OCI-LY7 (cell line): ENCODE measurements at regions not wholly inside any gene's neighbourhood (a gene's known extent, or its start where the extent isn't known, plus 50 kb on each side); places are given as distances from the start of the nearest gene placed in this dataset.

Experiments used
- BruUV-seq: library from RNA; stranded (reverse); fragments of 400-500 nt; replicated peaks from 2 replicates; lab custom pipeline; 2021; lab: Mats Ljungman, UMichigan
- CTCF ChIA-PET: fragments of 300-600 bp; sonication (Branson Sonifier 250); formaldehyde crosslinking; loops from one replicate; lab custom pipeline; 2022; ENCODE audit warnings: antibody characterized with exemption; ENCODE audit not compliant: unreplicated experiment; lab: Charles Lee
- POLR2A ChIA-PET: fragments of 300-600 bp; sonication (Branson Sonifier 250); formaldehyde crosslinking; loops from one replicate; lab custom pipeline; 2022; ENCODE audit warnings: antibody characterized with exemption; lab: Charles Lee
- DNase-seq: peaks from one replicate; pipeline ENCODE4 v3.0.0-alpha.2; 2015; ENCODE audit warnings: low spot score
- H2AFZ ChIP-seq: fragments of 200-600 bp; sonication (generic), shearing (Covaris generic); 2 replicates; pipeline ENCODE4 v1.6.1; 2014; ENCODE audit warnings: mild to moderate bottlenecking, antibody characterized with exemption, low read length, moderate library complexity
- H3K27ac ChIP-seq: fragments of 200-600 bp; sonication (generic); 2 replicates; pipeline ENCODE4 v1.5.1; 2014; ENCODE audit warnings: mixed run types, low read depth, mild to moderate bottlenecking, moderate library complexity, low read length, inconsistent platforms; ENCODE audit not compliant: poor library complexity, severe bottlenecking
- H3K36me3 ChIP-seq: fragments of 200-600 bp; sonication (generic); 2 replicates; pipeline ENCODE4 v1.6.1; 2014; ENCODE audit warnings: mild to moderate bottlenecking, antibody characterized with exemption, low read length, moderate library complexity, mixed read lengths; ENCODE audit not compliant: insufficient read depth
- H3K4me1 ChIP-seq: fragments of 200-600 bp; sonication (generic); 2 replicates; pipeline ENCODE4 v1.5.1; 2014; ENCODE audit warnings: mild to moderate bottlenecking, low read length; ENCODE audit not compliant: insufficient read depth, poor library complexity, severe bottlenecking
- H3K4me2 ChIP-seq: fragments of 200-600 bp; sonication (generic); 2 replicates; pipeline ENCODE4 v1.6.1; 2014; ENCODE audit warnings: mild to moderate bottlenecking, low read length
- H3K4me3 ChIP-seq: fragments of 200-600 bp; sonication (generic); 2 replicates; pipeline ENCODE4 v1.5.1; 2014; ENCODE audit warnings: mild to moderate bottlenecking, low read depth, low read length; ENCODE audit not compliant: poor library complexity, severe bottlenecking
- H3K79me2 ChIP-seq: fragments of 200-600 bp; sonication (generic); 2 replicates; pipeline ENCODE4 v1.6.1; 2016; ENCODE audit warnings: low read depth, mild to moderate bottlenecking, low read length, moderate library complexity, mixed read lengths; ENCODE audit not compliant: insufficient read depth
- H3K9me2 ChIP-seq: fragments of 200-600 bp; sonication (generic); 2 replicates; pipeline ENCODE4 v1.6.1; 2016; ENCODE audit warnings: mild to moderate bottlenecking, low read length, mixed read lengths; ENCODE audit not compliant: insufficient read depth
- H3K9me3 ChIP-seq: fragments of 200-600 bp; sonication (generic); 2 replicates; pipeline ENCODE4 v1.6.1; 2014; ENCODE audit warnings: mild to moderate bottlenecking, mixed run types, low read length, mixed read lengths
- H4K20me1 ChIP-seq: fragments of 200-600 bp; sonication (generic); 2 replicates; pipeline ENCODE4 v1.6.1; 2014; ENCODE audit warnings: mild to moderate bottlenecking, antibody characterized with exemption, low read length, moderate library complexity, mixed read lengths; ENCODE audit not compliant: insufficient read depth
- EZH2phosphoT487 ChIP-seq: fragments of 200-600 bp; sonication (generic); IDR thresholded peaks from 2 replicates; pipeline ENCODE4 v1.6.1; 2018; ENCODE audit warnings: low read depth, borderline replicate concordance, mild to moderate bottlenecking, mixed run types, antibody characterized with exemption, low read length, moderate library complexity, mixed read lengths
- intact Hi-C: fragments of 100-400 bp; cut with micrococcal nuclease; formaldehyde crosslinking; loops from one replicate; pipeline ENCODE4 v1.10.0; 2022; ENCODE audit not compliant: unreplicated experiment
- TF ChIP-seq, protein P1 (sequence below): fragments of 200-600 bp; sonication (generic); conservative IDR thresholded peaks from 2 replicates; pipeline ENCODE4 v1.5.1; 2014; ENCODE audit warnings: mild to moderate bottlenecking, antibody characterized with exemption, low read length, moderate library complexity, mixed read lengths

- no peaks in the 10 kb centered on the region for H3K9me3 ChIP-seq
- intact Hi-C loops: no loop called here
- BruUV-seq: no TSS peak
- no peaks in the 10 kb centered on the region for H3K36me3 ChIP-seq
- no peaks in the 10 kb centered on the region for H3K9me2 ChIP-seq
- no peaks in the 10 kb centered on the region for H3K79me2 ChIP-seq
- no peak overlapping the region for H3K27ac ChIP-seq
- POLR2A ChIA-PET: interaction anchor here (0.6 kb wide), 2 partner anchors 8 to 16 kb away, joined by 3 to 4 read pairs; no protein-coding TSS in a partner anchor
- DNase-seq: no peak
- H4K20me1 ChIP-seq: no peaks in the 10 kb centered on the region
- H3K4me2 ChIP-seq: no peak overlapping the region
- H3K4me1 ChIP-seq: no peaks in the 10 kb centered on the region
- H2AFZ ChIP-seq: no peak overlapping the region
- H3K4me3 ChIP-seq: no peak overlapping the region
- CTCF ChIA-PET: no interaction called here
- no peak for TF ChIP-seq EZH2phosphoT487
- TF ChIP-seq, protein P1, sequence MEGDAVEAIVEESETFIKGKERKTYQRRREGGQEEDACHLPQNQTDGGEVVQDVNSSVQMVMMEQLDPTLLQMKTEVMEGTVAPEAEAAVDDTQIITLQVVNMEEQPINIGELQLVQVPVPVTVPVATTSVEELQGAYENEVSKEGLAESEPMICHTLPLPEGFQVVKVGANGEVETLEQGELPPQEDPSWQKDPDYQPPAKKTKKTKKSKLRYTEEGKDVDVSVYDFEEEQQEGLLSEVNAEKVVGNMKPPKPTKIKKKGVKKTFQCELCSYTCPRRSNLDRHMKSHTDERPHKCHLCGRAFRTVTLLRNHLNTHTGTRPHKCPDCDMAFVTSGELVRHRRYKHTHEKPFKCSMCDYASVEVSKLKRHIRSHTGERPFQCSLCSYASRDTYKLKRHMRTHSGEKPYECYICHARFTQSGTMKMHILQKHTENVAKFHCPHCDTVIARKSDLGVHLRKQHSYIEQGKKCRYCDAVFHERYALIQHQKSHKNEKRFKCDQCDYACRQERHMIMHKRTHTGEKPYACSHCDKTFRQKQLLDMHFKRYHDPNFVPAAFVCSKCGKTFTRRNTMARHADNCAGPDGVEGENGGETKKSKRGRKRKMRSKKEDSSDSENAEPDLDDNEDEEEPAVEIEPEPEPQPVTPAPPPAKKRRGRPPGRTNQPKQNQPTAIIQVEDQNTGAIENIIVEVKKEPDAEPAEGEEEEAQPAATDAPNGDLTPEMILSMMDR: no peak
Observed at GRCh38 chr16:52963855-52964242, 88.8 kb downstream of the CHD9NB start.

GRCh38 chr16:52963212-52963854 lies 89.4 kb downstream of the CHD9NB start:
- H3K79me2 ChIP-seq: no peaks in the 10 kb centered on the region
- no TSS peak for BruUV-seq
- no peaks in the 10 kb centered on the region for H3K9me2 ChIP-seq
- no peak for DNase-seq
- TF ChIP-seq, protein P1: no peak
- TF ChIP-seq EZH2phosphoT487: no peak
- H3K36me3 ChIP-seq: no peaks in the 10 kb centered on the region
- no peaks in the 10 kb centered on the region for H4K20me1 ChIP-seq
- H3K4me2 ChIP-seq: no peak overlapping the region
- no peaks in the 10 kb centered on the region for H3K9me3 ChIP-seq
- H3K4me1 ChIP-seq: no peaks in the 10 kb centered on the region
- intact Hi-C loops: no loop called here
- ChIA-PET CTCF (no interaction called here), POLR2A (interaction anchor here (0.6 kb wide), 2 partner anchors 8 to 15 kb away, joined by 3 to 4 read pairs; no protein-coding TSS in a partner anchor)
- no peak overlapping the region for H3K27ac ChIP-seq
- H3K4me3 ChIP-seq: no peak overlapping the region
- H2AFZ ChIP-seq: no peak overlapping the region

GRCh38 chr16:52958951-52959350 lies 93.7 kb downstream of the CHD9NB start:
- Histone ChIP-seq H3K4me2 (no peak overlapping the region), H4K20me1 (no peaks in the 10 kb centered on the region), H3K4me1 (no peaks in the 10 kb centered on the region), H3K9me2 (no peaks in the 10 kb centered on the region), H2AFZ (no peak overlapping the region), H3K9me3 (no peaks in the 10 kb centered on the region), H3K27ac (no peak overlapping the region), H3K36me3 (no peaks in the 10 kb centered on the region), H3K4me3 (no peak overlapping the region), H3K79me2 (no peaks in the 10 kb centered on the region)
- intact Hi-C loops: no loop called here
- BruUV-seq: no TSS peak
- ChIA-PET CTCF (no interaction called here), POLR2A (no interaction called here)
- no peak for DNase-seq
- TF ChIP-seq, protein P1: no peak
- no peak for TF ChIP-seq EZH2phosphoT487
